H1 (cell line): ENCODE measurements at regions not wholly inside any gene's neighbourhood (a gene's known extent, or its start where the extent isn't known, plus 50 kb on each side); places are given as distances from the start of the nearest gene placed in this dataset.

ENCODE experiments used
- CHD2 ChIP-seq: IDR thresholded peaks from 2 replicates; pipeline ENCODE4 v1.6.1; 2012; ENCODE audit warnings: low read length, improper control_type of control experiment
- JUND ChIP-seq: IDR thresholded peaks from 2 replicates; pipeline ENCODE4 v1.6.1; 2011; ENCODE audit warnings: mild to moderate bottlenecking, improper control_type of control experiment, low read length
- MAFK ChIP-seq: IDR thresholded peaks from 2 replicates; pipeline ENCODE4 v1.6.1; 2012; ENCODE audit warnings: low read depth, mild to moderate bottlenecking, improper control_type of control experiment, low read length
- SUZ12 ChIP-seq: fragments of 200-600 bp; sonication (generic); IDR thresholded peaks from 2 replicates; pipeline ENCODE4 v1.6.1; 2012; ENCODE audit warnings: mild to moderate bottlenecking, inconsistent platforms, low read length, moderate library complexity, mixed read lengths

DNA sequence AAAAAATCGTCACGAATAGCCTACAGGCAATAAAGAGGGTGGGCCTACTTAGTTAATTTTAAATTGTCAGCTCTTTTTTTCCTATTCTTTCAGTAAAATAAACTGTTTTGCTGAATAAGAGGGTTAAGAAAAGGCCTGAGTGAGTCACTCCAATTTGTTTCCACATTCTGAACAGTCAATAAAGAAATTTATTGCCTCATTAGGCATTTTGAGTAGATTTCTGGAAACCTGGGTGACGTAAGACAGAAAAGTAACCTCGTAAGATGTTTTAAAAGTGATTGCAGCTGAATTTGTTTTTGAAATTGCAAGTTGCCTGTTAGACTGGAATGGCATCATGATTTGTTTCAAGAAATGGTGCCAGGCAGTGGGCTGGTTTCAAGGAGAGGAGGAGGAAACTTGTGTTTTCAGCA lies 439.3 kb downstream of the USP25 start (continued):
- TF ChIP-seq SUZ12, result no peak
- no peak for TF ChIP-seq MAFK
- no peak for TF ChIP-seq JUND
- TF ChIP-seq CHD2, result no peak
